ENCODE measurements at regions not wholly inside any gene's neighbourhood (a gene's known extent, or its start where the extent isn't known, plus 50 kb on each side); places are given as distances from the start of the nearest gene placed in this dataset.

DNA sequence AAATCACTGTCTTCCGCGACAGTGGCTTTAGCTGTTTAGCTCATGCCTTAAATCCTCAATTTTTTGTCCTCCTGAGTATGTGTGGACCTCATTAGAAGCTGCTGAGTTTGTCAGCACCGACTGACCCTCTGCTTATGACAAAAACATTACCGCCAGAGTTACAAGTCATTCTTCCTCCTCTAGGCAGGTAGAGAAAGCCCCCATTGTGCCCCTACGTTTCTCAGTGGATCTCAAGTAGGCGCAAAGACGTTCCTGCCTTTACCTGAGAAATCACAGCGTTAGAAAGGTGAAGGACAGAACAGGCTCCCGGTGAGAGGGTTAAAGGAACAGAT lies 227.3 kb upstream of the PDE10A start:
- no peaks in the 10 kb centered on the region for H3K4me1 ChIP-seq
- TF ChIP-seq CTCF (IDR thresholded peaks at IDR 0.05) (no peak), POLR2A (IDR thresholded peaks at IDR 0.05) (no peak)
- no peaks in the 10 kb centered on the region for H3K27me3 ChIP-seq
- no peaks in the 10 kb centered on the region for H3K9me3 ChIP-seq
- H3K4me3 ChIP-seq = no peak overlapping the region
- H3K36me3 ChIP-seq = no peaks in the 10 kb centered on the region
- peak overlapping the region in 1 of 2 donors; percentile 55 for H3K27ac ChIP-seq
- intact Hi-C loops (cut with DNase I; ENCODE audit: low total_unique reads) = no loop called here
- DNase-seq = no peak

DNA sequence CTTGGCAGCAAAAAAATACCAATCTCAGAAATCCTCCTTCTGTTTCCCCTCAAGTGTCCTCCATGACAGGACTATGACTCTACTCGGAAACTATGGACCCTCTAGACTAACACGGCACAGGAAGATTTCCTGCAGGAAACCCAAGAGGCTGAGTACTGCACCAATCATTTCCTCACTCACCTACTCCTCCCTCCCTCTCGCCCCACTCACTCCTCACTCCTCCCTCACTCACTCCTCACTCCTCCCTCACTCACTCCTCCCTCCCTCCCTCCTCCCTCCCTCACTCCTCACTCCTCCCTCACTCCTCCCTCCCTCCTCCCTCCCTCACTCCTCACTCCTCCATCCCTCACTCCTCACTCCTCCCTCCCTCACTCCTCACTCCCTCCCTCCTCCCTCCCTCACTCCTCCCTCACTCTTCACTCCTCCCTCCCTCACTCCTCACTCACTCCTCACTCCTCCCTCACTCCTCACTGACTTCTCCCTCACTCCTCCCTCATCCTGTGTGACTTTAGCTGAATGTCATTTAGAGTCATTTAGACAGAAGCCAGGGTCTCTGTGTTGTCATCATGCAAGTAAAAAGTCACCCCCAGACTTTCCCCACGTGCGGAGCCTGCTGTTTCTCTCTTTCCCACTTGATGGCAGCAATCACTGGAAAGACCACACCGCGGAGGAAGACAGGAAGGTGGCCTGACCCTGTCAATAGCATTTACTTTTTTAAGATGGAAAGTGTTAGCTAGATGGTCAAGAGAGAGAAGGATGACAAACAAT lies 226.8 kb upstream of the PDE10A start:
- TF ChIP-seq POLR2A (IDR thresholded peaks at IDR 0.05) = no peak
- peak; percentile 46 to 55 (median 50) for TF ChIP-seq CTCF (IDR thresholded peaks at IDR 0.05)
- Histone ChIP-seq H3K36me3 (no peaks in the 10 kb centered on the region), H3K4me3 (no peak overlapping the region), H3K9me3 (no peaks in the 10 kb centered on the region), H3K27ac (peak overlapping the region in 1 of 2 donors; percentile 55), H3K4me1 (no peaks in the 10 kb centered on the region), H3K27me3 (no peaks in the 10 kb centered on the region)
- intact Hi-C loops (cut with DNase I; ENCODE audit: low total_unique reads) = loop anchor here (5.0 kb wide), 1 partner anchor 207 kb away; no protein-coding TSS in a partner anchor
- DNase-seq = peak in 1 of 2 donors; percentile 42

DNA sequence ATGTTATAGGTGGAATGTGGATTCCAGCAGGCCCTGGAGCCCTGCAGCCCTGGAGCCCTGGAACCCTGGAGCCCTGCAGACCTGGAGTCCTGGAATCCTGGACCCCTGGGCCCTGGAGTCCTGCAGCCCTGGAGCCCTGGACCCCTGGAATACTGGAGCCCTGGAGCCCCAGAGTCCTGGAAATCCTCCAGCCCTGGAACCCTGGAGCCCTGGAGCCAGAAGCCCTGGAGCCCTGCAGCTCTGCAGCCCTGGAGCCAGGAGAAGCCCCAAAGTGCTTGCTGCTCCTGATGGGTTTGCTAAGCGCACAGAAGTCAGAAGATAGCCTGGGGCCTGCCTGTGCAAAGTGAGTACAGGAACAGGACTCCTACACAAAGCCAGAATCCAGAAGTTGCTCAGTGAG lies 223.1 kb upstream of the PDE10A start:
- H3K36me3 ChIP-seq = no peaks in the 10 kb centered on the region
- no peaks in the 10 kb centered on the region for H3K4me1 ChIP-seq
- H3K27ac ChIP-seq = no peak overlapping the region
- TF ChIP-seq POLR2A (IDR thresholded peaks at IDR 0.05) (no peak), CTCF (IDR thresholded peaks at IDR 0.05) (no peak)
- intact Hi-C loops (cut with DNase I; ENCODE audit: low total_unique reads) = loop anchor here (5.0 kb wide), 1 partner anchor 211 kb away; no protein-coding TSS in a partner anchor
- no peak for DNase-seq
- no peaks in the 10 kb centered on the region for H3K9me3 ChIP-seq
- no peaks in the 10 kb centered on the region for H3K27me3 ChIP-seq
- H3K4me3 ChIP-seq = no peak overlapping the region

GRCh38 chr6:165884813-165885765 lies 222.0 kb upstream of the PDE10A start:
- no peaks in the 10 kb centered on the region for H3K9me3 ChIP-seq
- no peaks in the 10 kb centered on the region for H3K27me3 ChIP-seq
- no peak overlapping the region for H3K4me3 ChIP-seq
- H3K36me3 ChIP-seq = no peaks in the 10 kb centered on the region
- peak; percentile 82 to 95 (median 94) for TF ChIP-seq CTCF (IDR thresholded peaks at IDR 0.05)
- no peak for TF ChIP-seq POLR2A (IDR thresholded peaks at IDR 0.05)
- DNase-seq = peak; percentile 81 to 85
- intact Hi-C loops (cut with DNase I; ENCODE audit: low total_unique reads) = loop anchor here (5.0 kb wide), 1 partner anchor 212 kb away; no protein-coding TSS in a partner anchor
- no peaks in the 10 kb centered on the region for H3K4me1 ChIP-seq
- H3K27ac ChIP-seq = no peak overlapping the region

Data from uterus (tissue), 3 donors.